ENCODE measurements at regions not wholly inside any gene's neighbourhood (a gene's known extent, or its start where the extent isn't known, plus 50 kb on each side); places are given as distances from the start of the nearest gene placed in this dataset.

DNA sequence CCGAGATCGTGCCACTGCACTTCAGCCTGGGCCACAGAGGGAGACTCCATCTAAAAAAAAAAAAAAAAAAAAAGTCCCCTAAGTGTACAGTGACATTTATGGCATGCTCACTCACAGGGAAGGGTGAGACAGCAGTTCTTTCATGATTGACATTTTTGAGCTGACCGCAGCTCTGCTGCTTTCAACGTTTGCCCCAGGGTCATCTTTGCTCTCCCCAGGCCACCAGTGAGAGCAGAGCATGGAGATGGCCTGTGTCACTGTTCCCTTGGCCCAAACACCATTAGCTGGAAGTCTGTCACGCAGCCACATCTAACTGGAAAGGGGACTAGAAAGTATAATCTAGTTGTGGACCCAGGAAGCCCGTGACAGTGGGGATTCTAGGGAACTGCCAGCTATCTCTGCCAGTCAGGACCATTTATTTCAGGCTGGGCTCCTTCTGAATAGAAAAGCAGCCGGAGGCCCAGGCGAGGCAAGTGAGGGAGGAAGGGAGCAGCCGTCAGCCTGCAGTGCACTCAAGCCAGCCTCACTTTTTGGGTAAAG, 193.4 kb upstream of the HES1 start:
- H3K4me3 ChIP-seq (ENCODE audit: low read depth, low read length), result no peak overlapping the region
- DNase-seq (ENCODE audit: low read depth), result no peak
- TF ChIP-seq POLR2A (IDR thresholded peaks at IDR 0.05; ENCODE audit: extremely low read depth, insufficient read length) (no peak), MYC (IDR thresholded peaks at IDR 0.05; ENCODE audit: low read depth, low read length) (no peak)
- TF ChIP-seq, protein P1, sequence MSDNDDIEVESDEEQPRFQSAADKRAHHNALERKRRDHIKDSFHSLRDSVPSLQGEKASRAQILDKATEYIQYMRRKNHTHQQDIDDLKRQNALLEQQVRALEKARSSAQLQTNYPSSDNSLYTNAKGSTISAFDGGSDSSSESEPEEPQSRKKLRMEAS (IDR thresholded peaks at IDR 0.05; ENCODE audit: low read depth, low read length), result no peak
- TF ChIP-seq, protein P2, sequence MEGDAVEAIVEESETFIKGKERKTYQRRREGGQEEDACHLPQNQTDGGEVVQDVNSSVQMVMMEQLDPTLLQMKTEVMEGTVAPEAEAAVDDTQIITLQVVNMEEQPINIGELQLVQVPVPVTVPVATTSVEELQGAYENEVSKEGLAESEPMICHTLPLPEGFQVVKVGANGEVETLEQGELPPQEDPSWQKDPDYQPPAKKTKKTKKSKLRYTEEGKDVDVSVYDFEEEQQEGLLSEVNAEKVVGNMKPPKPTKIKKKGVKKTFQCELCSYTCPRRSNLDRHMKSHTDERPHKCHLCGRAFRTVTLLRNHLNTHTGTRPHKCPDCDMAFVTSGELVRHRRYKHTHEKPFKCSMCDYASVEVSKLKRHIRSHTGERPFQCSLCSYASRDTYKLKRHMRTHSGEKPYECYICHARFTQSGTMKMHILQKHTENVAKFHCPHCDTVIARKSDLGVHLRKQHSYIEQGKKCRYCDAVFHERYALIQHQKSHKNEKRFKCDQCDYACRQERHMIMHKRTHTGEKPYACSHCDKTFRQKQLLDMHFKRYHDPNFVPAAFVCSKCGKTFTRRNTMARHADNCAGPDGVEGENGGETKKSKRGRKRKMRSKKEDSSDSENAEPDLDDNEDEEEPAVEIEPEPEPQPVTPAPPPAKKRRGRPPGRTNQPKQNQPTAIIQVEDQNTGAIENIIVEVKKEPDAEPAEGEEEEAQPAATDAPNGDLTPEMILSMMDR (IDR thresholded peaks at IDR 0.05; ENCODE audit: low read depth, low read length), result no peak

DNA sequence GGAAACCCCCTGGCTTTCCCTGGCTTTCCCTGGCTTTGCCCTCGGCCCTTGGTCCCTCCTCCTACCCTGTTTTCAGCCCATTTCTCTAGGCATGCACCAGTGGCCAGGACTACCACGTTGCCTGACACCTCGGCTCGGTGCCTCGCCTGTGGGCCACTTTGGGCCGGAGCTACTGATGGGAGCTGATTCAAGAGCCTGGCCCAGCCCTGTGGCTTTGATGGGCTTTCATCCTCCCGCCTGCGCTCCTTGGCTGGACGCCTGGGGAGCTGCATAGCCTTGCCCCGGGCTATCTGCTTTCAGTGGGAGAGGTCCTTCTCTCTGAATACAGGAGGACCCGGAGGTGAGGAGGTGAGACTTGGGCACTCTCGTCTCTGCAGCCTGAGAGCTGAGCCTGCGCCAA, 192.7 kb upstream of the HES1 start:
- DNase-seq (ENCODE audit: low read depth), result no peak
- no peak for TF ChIP-seq MYC (IDR thresholded peaks at IDR 0.05; ENCODE audit: low read depth, low read length)
- TF ChIP-seq, protein P2 (IDR thresholded peaks at IDR 0.05; ENCODE audit: low read depth, low read length), result no peak
- no peak for TF ChIP-seq POLR2A (IDR thresholded peaks at IDR 0.05; ENCODE audit: extremely low read depth, insufficient read length)
- TF ChIP-seq, protein P1 (IDR thresholded peaks at IDR 0.05; ENCODE audit: low read depth, low read length), result no peak
- no peak overlapping the region for H3K4me3 ChIP-seq (ENCODE audit: low read depth, low read length)

DNA sequence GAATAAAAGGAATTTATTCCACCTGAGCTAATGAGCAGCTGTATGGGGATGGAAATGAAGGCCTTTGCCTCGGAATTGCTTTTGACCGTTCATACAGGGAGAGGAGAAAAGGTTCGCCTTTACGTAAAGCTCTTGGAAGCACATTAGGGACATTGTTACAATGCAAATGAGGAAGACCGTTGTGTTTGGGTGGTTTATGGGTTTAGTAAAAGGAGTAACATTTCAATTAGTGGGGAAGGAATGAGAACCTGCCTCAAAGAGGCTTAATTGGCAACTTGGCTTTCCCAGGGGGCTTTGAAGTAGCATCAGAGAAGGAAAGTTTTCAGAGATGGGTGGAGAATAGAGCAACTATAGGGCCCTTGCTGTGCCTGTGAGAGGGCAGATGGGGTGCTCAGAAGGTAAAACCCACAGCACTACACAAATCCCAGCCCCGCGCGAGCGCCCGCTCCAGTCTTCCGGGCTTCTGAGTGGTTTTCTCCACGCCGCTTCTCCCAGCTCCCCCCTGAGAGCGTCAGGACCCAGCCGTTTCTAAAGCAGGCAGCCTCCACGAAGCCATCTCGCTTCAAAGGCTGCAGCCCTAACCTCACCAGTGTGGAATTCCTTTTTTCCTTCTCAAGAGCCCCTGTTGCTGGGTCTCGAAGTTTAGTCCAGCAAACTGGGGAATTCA, 192.0 kb upstream of the HES1 start:
- TF ChIP-seq, protein P2 (IDR thresholded peaks at IDR 0.05; ENCODE audit: low read depth, low read length), result no peak
- TF ChIP-seq, protein P1 (IDR thresholded peaks at IDR 0.05; ENCODE audit: low read depth, low read length), result no peak
- no peak for TF ChIP-seq POLR2A (IDR thresholded peaks at IDR 0.05; ENCODE audit: extremely low read depth, insufficient read length)
- TF ChIP-seq MYC (IDR thresholded peaks at IDR 0.05; ENCODE audit: low read depth, low read length), result no peak
- H3K4me3 ChIP-seq (ENCODE audit: low read depth, low read length), result no peak overlapping the region
- no peak for DNase-seq (ENCODE audit: low read depth)

DNA sequence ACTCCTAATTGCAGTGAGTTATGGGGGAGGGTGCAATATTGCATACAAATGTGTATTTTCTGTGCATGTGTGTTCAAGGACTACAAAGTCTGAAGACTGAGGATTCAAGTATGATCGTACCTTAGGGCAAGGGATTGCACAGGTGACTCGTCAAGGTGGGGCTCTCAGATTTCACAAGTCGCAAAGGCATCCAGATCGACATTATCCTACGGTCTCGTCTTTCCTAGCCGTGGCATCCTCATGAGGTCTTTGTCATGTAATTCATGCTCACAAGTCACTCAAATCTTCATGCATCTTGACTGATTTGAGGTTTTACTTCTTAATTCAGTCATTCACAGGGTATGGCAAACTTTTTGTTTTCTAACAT, 191.4 kb upstream of the HES1 start:
- DNase-seq (ENCODE audit: low read depth), result no peak
- no peak for TF ChIP-seq MYC (IDR thresholded peaks at IDR 0.05; ENCODE audit: low read depth, low read length)
- TF ChIP-seq, protein P2 (IDR thresholded peaks at IDR 0.05; ENCODE audit: low read depth, low read length), result no peak
- TF ChIP-seq POLR2A (IDR thresholded peaks at IDR 0.05; ENCODE audit: extremely low read depth, insufficient read length), result no peak
- TF ChIP-seq, protein P1 (IDR thresholded peaks at IDR 0.05; ENCODE audit: low read depth, low read length), result no peak
- H3K4me3 ChIP-seq (ENCODE audit: low read depth, low read length), result no peak overlapping the region

DNA sequence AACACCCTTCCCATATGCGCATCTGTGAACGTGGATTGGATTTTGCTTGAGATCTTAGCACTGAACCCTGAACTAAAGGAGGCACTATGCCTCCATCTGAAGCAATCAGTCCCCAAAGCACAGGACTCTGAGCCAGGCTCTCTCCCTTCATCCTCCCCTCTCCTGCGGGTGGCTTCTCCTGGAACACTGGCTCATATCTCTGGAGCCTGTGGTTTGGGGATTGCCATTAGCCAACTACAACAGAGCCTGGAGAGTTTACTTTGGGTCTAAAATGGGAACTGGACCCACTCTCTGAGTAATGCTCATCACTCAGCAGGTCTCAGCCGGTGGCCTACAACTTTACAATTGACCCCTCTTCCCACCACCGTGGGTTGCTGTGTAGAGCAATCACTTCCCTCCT, 190.8 kb upstream of the HES1 start:
- H3K4me3 ChIP-seq (ENCODE audit: low read depth, low read length), result no peak overlapping the region
- no peak for DNase-seq (ENCODE audit: low read depth)
- TF ChIP-seq, protein P2 (IDR thresholded peaks at IDR 0.05; ENCODE audit: low read depth, low read length), result no peak
- TF ChIP-seq, protein P1 (IDR thresholded peaks at IDR 0.05; ENCODE audit: low read depth, low read length), result no peak
- TF ChIP-seq POLR2A (IDR thresholded peaks at IDR 0.05; ENCODE audit: extremely low read depth, insufficient read length) (no peak), MYC (IDR thresholded peaks at IDR 0.05; ENCODE audit: low read depth, low read length) (no peak)
